ENCODE measurements at regions not wholly inside any gene's neighbourhood (a gene's known extent, or its start where the extent isn't known, plus 50 kb on each side); places are given as distances from the start of the nearest gene placed in this dataset.

GRCh38 chr18:60157810-60158209, 214.8 kb downstream of the MC4R start:
- TF ChIP-seq POLR2A (IDR thresholded peaks at IDR 0.05): no peak
- TF ChIP-seq CTCF (IDR thresholded peaks at IDR 0.05): no peak
- no peak for TF ChIP-seq EP300 (IDR thresholded peaks at IDR 0.05)

All from tibial nerve (tissue), 4 donors.